Parathyroid adenoma (tissue), 2 donors: ENCODE measurements at regions not wholly inside any gene's neighbourhood (a gene's known extent, or its start where the extent isn't known, plus 50 kb on each side); places are given as distances from the start of the nearest gene placed in this dataset.

Experiments
- H2AFZ ChIP-seq: fragments of 300-600 bp; sonication (generic); one replicate; pipeline ENCODE4 v1.7.0; 2017; ENCODE audit warnings: antibody characterized with exemption, mild to moderate bottlenecking
- H3K27ac ChIP-seq: fragments of 300-600 bp; sonication (generic); one replicate; pipeline ENCODE4 v1.7.0; 2017
- H3K27me3 ChIP-seq: fragments of 300-600 bp; sonication (generic); one replicate; pipeline ENCODE4 v1.7.0; 2017; ENCODE audit warnings: low read length; ENCODE audit not compliant: control insufficient read depth, insufficient read depth
- H3K36me3 ChIP-seq: fragments of 300-600 bp; sonication (generic); one replicate; pipeline ENCODE4 v1.7.0; 2017; ENCODE audit warnings: low read length; ENCODE audit not compliant: control insufficient read depth, insufficient read depth
- H3K4me1 ChIP-seq: fragments of 300-600 bp; sonication (generic); one replicate; pipeline ENCODE4 v1.7.0; 2017; ENCODE audit warnings: control low read depth
- H3K4me2 ChIP-seq: fragments of 300-600 bp; sonication (generic); one replicate; pipeline ENCODE4 v1.7.0; 2017; ENCODE audit warnings: low read length
- H3K4me3 ChIP-seq: fragments of 300-600 bp; sonication (generic); one replicate; pipeline ENCODE4 v1.7.0; 2017; ENCODE audit warnings: low read depth, low read length
- H3K79me2 ChIP-seq: fragments of 300-600 bp; sonication (generic); one replicate; pipeline ENCODE4 v1.7.0; 2017; ENCODE audit warnings: control low read depth
- H3K9ac ChIP-seq: fragments of 300-600 bp; sonication (generic); one replicate; pipeline ENCODE4 v1.7.0; 2017; ENCODE audit warnings: mild to moderate bottlenecking
- H3K9me3 ChIP-seq: fragments of 300-600 bp; sonication (generic); one replicate; pipeline ENCODE4 v1.7.0; 2017; ENCODE audit warnings: low read length; ENCODE audit not compliant: control insufficient read depth
- CTCF ChIP-seq: fragments of 300-600 bp; sonication (generic); IDR thresholded peaks from one replicate; pipeline ENCODE4 v1.7.0; 2017; ENCODE audit warnings: antibody characterized with exemption, mild to moderate bottlenecking
- donor health status: primary hyperparathyroidism.

DNA sequence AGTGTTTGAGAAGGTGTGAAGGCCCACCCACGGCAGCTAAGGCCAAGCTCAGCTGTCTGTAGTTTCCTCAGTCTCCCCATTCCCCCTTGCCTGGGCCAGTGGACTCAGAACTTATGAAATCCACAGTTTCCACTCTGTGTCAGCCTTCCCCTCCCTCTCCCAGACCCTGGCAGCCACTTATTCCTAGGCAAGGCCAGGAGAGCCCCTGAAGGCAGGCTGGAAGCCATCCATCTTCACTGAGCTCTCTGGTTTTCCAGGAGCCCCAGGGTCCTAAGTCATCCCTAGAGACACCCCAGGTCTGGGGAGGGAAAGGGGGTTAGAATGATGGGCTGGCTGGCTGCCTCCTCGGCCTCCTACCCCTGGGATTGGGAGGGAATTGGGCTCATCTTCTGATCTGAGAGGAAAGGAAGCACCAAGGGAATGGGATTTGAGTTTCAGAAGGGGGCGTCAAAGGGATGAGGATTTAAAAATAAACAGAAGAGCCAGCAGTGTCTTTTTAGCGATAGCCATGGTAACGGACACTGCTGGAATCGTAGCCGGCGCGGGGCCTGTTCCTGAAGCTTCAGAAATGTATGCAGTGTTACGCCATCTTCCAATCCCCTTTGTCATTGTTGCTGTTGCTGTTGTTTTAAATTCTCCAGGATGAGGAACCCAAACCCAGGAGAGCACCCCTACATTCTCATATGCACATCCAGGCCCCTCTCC, 561.1 kb upstream of the CADM1 start:
- no peak overlapping the region for H3K4me3 ChIP-seq
- H2AFZ ChIP-seq, result no peak overlapping the region
- H3K9ac ChIP-seq, result no peak overlapping the region
- no peaks in the 10 kb centered on the region for H3K9me3 ChIP-seq
- no peak for TF ChIP-seq CTCF
- H3K79me2 ChIP-seq, result no peaks in the 10 kb centered on the region
- no peaks in the 10 kb centered on the region for H3K27me3 ChIP-seq
- no peak overlapping the region for H3K4me2 ChIP-seq
- H3K27ac ChIP-seq, result no peak overlapping the region
- no peaks in the 10 kb centered on the region for H3K4me1 ChIP-seq
- no peaks in the 10 kb centered on the region for H3K36me3 ChIP-seq

GRCh38 chr11:116062490-116063171, 558.4 kb upstream of the CADM1 start:
- H3K79me2 ChIP-seq, result no peaks in the 10 kb centered on the region
- H3K27ac ChIP-seq, result no peak overlapping the region
- H2AFZ ChIP-seq, result no peak overlapping the region
- H3K36me3 ChIP-seq, result no peaks in the 10 kb centered on the region
- H3K9me3 ChIP-seq, result no peaks in the 10 kb centered on the region
- H3K27me3 ChIP-seq, result no peaks in the 10 kb centered on the region
- H3K4me1 ChIP-seq, result no peaks in the 10 kb centered on the region
- H3K4me2 ChIP-seq, result no peak overlapping the region
- TF ChIP-seq CTCF, result no peak
- no peak overlapping the region for H3K4me3 ChIP-seq
- no peak overlapping the region for H3K9ac ChIP-seq

GRCh38 chr11:116062129-116062489, 557.9 kb upstream of the CADM1 start:
- no peaks in the 10 kb centered on the region for H3K79me2 ChIP-seq

GRCh38 chr11:116061322-116061721, 557.1 kb upstream of the CADM1 start:
- H3K4me2 ChIP-seq, result no peak overlapping the region
- H3K9me3 ChIP-seq, result no peaks in the 10 kb centered on the region
- no peak for TF ChIP-seq CTCF
- no peak overlapping the region for H3K9ac ChIP-seq
- H3K27me3 ChIP-seq, result no peaks in the 10 kb centered on the region
- no peak overlapping the region for H3K27ac ChIP-seq
- H3K4me3 ChIP-seq, result no peak overlapping the region
- H2AFZ ChIP-seq, result no peak overlapping the region
- H3K79me2 ChIP-seq, result no peaks in the 10 kb centered on the region
- no peaks in the 10 kb centered on the region for H3K36me3 ChIP-seq
- no peaks in the 10 kb centered on the region for H3K4me1 ChIP-seq

More at GRCh38 chr11:116062129-116062489, 557.9 kb upstream of the CADM1 start:
- H3K4me2 ChIP-seq, result no peak overlapping the region
- H3K36me3 ChIP-seq, result no peaks in the 10 kb centered on the region
- no peak overlapping the region for H3K9ac ChIP-seq
- H3K27ac ChIP-seq, result no peak overlapping the region
- no peak for TF ChIP-seq CTCF
- H3K27me3 ChIP-seq, result no peaks in the 10 kb centered on the region
- H3K9me3 ChIP-seq, result no peaks in the 10 kb centered on the region
- no peaks in the 10 kb centered on the region for H3K4me1 ChIP-seq
- H3K4me3 ChIP-seq, result no peak overlapping the region
- H2AFZ ChIP-seq, result no peak overlapping the region

GRCh38 chr11:116059919-116060318, 555.7 kb upstream of the CADM1 start:
- no peaks in the 10 kb centered on the region for H3K36me3 ChIP-seq
- no peak overlapping the region for H3K9ac ChIP-seq
- H3K9me3 ChIP-seq, result no peaks in the 10 kb centered on the region
- H3K27me3 ChIP-seq, result no peaks in the 10 kb centered on the region
- no peaks in the 10 kb centered on the region for H3K79me2 ChIP-seq
- no peak overlapping the region for H2AFZ ChIP-seq
- H3K27ac ChIP-seq, result no peak overlapping the region
- H3K4me3 ChIP-seq, result no peak overlapping the region
- no peak for TF ChIP-seq CTCF
- H3K4me2 ChIP-seq, result no peak overlapping the region
- no peaks in the 10 kb centered on the region for H3K4me1 ChIP-seq
